HG03103 (cell line): ENCODE measurements at regions not wholly inside any gene's neighbourhood (a gene's known extent, or its start where the extent isn't known, plus 50 kb on each side); places are given as distances from the start of the nearest gene placed in this dataset.

Experiments
- ATAC-seq: cut with Tn5 transposase; IDR thresholded peaks from one replicate; pipeline ENCODE4 v1.9.1; 2021; ENCODE audit warnings: low read depth; ENCODE audit not compliant: unreplicated experiment

- ATAC-seq: no peak
These were observed 733.0 kb upstream of the DPPA4 start for GRCh38 chr3:110070161-110070916.

DNA sequence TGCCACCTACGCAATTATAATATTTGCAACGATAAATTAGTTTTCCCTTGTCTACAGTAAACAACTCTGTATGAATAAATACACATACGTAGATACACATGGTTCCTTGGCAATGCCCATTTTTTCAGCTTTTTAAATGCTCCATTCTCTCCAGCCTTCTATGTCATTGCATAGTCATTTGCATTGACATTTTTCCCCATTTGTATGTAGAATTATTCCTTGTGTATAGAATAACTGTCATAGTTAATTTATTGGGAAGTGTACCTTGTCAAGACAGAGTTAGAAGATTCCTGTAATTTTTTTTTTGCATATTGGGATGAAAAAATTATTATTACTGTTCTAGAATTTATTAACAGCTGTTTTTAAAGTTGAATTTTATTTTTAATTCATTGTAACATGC is 736.7 kb upstream of the DPPA4 start:
- no peak for ATAC-seq

DNA sequence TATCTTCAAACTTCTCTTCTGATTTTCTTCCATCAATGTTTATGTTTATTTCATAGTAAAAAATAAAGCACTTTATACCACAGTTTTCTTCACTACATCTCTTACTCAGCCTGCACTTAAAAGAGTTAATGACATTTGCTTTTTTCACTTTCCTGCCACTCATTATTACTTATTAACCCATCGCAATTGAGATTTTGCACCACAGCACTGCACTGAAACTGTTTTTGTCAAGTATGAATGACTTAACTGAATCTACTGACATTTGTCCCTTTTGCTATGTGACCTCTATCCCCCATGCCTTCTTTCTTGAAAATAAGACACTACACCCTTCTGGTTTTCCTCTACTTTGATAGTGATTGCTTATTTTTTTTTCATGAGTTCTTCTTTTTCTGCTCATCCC is 739.7 kb upstream of the DPPA4 start:
- ATAC-seq: no peak

DNA sequence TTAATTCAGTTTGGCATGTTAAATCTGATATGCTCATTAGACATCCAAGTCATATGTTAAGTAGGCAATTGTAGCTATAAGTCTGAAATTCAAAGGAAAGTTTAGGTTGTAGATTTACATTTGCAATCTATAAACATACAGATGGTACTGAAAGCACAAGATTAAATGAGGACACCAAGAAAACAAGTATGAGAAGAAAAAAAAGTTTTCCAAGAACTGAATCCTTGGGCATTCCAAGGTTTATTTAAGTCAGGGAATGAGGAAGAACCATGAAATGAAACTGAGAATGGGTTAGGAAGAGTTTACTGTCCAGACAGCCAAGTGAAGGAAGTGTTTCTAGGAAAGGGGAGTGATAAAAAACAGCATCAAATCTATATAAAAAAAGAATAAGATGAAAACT is 756.1 kb upstream of the DPPA4 start:
- no peak for ATAC-seq

- ATAC-seq: no peak
These were observed 756.6 kb upstream of the DPPA4 start for GRCh38 chr3:110093812-110094401.

DNA sequence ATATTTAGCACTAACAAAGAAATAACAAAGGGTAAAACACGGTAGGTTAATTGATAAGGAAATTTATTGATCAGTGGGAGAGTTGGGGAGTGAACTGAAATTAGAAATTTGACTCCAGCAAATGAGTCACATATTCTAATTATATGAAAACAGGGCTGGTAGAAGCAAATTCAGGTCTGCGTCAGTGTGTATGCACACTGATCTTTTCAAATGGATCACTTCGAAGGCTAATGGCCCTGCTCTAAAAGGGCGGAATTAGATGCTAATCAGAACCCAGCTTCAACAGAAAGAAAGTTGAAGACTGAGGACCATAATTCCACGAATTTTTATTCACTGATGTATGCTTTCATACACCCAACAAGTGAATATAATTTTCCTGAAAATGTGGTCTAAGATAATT is 762.4 kb upstream of the DPPA4 start:
- ATAC-seq: no peak

- ATAC-seq: no peak
These were observed 764.0 kb upstream of the DPPA4 start for GRCh38 chr3:110101361-110101760.

DNA sequence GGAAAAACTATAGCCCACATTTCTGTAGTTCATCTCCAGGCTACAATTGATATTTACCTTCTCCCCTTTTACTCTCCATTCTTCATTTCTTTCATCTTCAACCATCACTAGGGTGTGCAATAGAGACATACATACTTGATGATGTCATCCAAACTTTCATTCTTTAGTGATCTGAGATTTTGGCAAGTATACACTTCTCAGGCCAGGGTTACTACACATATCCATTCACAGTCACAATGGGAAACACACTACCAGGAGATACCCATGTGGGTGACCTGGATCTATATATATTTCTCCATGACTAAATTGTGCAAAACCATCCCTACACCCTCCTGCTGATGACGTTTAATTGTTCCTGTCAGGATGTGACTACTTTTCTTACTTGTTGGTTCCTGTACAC is 769.5 kb upstream of the DPPA4 start:
- no peak for ATAC-seq

DNA sequence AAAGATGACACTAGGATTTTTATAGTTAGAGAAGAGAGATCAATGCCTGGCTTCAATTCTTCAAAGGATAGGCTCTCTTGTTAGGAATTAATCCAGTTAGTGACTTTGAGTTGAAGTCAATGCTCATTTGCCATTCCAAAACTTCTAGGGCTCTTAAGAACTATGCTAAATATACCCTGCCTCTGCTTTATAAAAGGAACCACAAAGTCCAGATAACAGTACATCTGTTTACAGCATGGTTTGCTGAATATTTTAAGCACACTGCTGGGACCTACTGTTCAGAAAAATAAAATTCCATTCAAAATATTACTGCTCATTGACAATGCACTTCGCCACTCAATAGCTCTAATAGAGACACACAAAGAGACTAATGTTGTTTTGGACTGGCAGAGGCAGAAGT is 786.6 kb upstream of the DPPA4 start:
- ATAC-seq: no peak

DNA sequence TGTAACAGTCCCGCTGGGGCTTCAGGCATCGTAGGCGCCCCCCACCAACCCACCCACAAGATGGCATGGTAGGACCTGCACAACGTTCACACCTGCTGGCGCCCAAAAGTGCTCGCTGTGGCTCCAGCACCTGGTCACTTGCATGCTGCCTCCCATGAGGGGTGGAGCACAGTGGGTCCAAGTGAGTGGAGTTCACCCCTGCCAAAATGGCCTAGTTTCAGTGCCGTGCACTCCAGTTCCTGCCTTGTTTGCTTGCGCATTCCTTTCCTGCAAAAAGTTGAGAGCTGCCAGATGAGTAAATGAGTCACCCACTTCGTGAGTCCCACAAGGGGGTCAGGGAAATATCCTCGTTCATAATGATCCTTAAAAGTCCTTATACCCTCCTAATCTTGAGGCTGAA is 788.7 kb upstream of the DPPA4 start:
- ATAC-seq: no peak

DNA sequence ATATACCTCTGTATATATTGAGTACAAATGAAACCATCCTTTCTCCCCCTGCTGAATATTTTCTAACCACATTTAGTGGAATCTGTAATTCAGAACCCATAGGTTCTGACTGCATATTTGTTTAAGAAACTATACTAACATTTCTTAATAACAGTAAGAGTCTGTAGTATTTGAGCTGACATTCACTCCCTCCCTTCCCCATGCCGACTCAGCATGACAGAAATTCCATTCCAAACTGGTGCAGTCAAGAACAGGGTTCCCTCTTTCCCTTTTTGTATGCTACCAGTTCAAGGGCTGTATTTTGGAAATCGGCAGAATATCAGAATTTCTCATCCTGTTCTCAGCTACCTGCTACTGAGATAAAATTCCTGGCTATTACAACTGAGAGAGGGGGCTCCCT is 796.6 kb upstream of the DPPA4 start:
- no peak for ATAC-seq

GRCh38 chr3:110139048-110139447 is 801.7 kb upstream of the DPPA4 start:
- ATAC-seq: no peak

GRCh38 chr3:110139821-110140220 is 802.5 kb upstream of the DPPA4 start:
- no peak for ATAC-seq

DNA sequence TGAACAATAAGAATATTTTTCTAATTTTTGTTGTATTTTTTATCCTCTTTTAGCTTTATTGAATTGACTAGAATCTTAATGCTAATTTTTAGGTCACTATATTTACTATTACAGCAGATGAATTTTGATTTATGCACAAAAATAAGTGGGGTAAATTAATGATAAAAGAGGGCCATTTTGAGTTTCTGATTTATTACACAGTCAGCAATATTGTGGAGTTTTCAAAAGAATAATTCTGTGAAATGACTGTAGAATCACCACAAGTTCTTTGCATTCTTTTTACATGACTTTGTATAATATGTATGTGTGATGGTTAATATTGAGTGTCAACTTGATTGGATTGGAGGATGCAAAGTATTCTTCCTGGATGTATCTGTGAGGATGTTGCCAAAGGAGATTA is 812.4 kb upstream of the DPPA4 start:
- no peak for ATAC-seq

DNA sequence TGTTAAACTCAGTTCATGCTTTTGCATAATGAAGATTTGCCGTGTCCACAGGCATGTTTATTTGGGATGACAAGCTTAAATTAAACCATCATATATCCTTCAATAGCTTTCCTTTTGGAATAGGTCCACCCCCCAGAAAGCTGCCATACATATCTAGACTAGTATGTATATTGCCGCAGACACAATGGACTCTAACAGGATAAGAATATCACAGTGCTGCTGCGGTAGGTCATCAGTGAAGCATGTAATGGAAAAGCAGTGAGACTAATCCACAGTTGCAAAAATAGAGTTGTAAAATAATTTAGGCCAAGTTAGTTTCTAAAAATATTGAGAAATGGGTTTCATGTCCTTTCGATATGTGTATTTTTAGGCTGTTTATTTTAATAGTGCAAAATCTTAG is 819.9 kb upstream of the DPPA4 start:
- no peak for ATAC-seq

DNA sequence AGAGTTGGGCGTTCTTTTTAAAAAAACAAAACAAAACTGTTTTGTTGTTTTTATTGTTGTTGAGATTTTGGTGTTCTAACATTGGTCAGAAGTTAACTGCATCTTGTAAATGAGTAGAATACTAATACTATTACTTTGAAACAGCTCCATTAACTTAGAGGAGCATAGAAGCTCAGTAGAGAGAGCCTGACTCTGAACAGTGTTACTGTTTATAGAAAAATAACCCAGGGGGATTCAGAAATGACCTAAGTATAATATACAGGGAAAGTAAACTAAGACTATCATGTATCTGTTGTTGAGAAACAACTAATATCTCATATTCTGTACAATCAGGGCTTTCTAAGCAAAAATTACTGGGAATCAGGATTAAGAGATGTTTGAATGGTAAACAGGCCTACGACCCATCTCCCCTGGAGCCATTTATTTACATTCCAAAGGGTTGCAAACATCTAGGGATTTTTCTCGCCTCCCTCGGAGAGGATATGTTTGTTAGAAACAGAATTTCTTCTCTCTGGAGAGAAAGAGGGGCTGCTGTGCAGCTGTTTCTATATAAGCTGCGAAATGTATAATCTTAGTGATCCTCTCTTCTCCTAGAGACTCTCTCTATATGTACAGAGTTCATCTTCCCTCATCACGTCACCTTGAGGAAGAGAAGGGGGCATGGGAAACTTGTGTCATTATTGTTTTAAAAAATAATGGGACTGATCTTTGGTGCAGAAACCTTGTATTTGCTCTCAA is 827.5 kb upstream of the DPPA4 start:
- ATAC-seq: no peak

- no peak for ATAC-seq
These were observed 828.0 kb upstream of the DPPA4 start for GRCh38 chr3:110165370-110165743.

DNA sequence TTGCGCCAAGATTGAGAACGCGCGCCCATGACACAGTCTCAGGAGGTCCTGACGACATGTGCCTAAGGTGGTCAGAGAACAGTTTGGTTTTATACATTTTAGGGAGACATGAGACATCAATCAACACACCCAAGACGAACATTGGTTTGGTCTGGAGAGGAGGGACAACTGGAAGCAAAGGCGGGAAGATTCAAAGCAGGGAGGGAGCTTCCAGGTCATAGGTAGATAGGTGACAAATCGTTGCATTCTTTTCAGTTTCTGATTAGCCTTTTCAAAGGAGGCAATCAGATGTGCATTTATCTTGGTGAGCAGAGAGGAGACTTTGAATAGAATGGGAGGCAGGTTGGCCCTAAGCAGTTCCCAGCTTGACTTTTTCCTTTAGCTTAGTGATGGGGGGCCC is 828.4 kb upstream of the DPPA4 start:
- no peak for ATAC-seq

- no peak for ATAC-seq
These were observed 829.4 kb upstream of the DPPA4 start for GRCh38 chr3:110166791-110167190.

DNA sequence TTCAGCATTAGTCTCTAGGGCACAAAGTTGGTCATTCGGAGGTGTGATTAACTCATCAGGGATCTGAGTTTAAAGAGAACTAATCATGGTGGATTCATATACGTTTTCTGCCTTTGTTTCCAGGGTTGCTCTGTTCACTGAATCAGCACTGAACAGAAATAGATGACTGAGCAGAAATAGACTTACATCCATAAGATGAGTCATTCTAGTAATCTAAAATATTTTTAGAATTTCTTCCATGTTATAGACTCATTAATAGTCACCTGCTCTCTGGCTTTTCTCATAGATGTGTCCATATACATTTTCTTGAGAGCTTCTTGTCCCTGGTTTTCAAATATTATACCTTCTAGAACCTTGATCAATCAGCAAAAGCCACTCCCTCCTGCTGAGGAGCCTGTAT is 837.6 kb upstream of the DPPA4 start:
- no peak for ATAC-seq

- ATAC-seq: no peak
These were observed 841.6 kb upstream of the DPPA4 start for GRCh38 chr3:110178965-110179364.

DNA sequence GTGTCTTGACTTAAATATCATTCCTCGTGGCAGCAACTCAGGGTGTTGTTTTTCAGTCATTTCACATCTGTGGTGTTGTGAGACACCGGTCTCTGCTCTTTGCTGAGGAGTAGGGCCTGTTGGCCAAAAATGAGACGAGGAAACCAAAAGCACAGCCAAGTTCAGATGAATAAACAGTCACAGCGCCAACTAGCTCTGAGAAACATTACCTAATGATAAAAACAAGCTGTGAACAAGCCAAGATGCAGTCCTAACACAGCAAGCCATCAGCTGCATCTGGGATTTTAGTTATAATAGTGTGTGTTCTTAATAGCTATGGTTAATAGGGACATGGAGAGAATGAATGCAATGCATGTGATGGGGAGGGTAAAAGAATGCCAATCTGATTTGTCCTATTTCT is 843.4 kb upstream of the DPPA4 start:
- no peak for ATAC-seq
